Astrocyte (in vitro differentiated cells and primary cell): ENCODE measurements at regions not wholly inside any gene's neighbourhood (a gene's known extent, or its start where the extent isn't known, plus 50 kb on each side); places are given as distances from the start of the nearest gene placed in this dataset.
A peak's percentile ranks its signal among the peaks of the same experiment; 100 is the strongest.

ENCODE experiments used
- DNase-seq: peaks from one replicate; pipeline ENCODE4 v3.0.0-alpha.2; 2010; ENCODE audit warnings: low read depth
- FAIRE-seq: peaks from 2 replicates; lab custom pipeline; 2011; peaks lifted over from hg19 to GRCh38; lab: Jason Lieb, UNC
- H2AFZ ChIP-seq: 2 replicates; pipeline ENCODE4 v1.6.0; 2012; ENCODE audit warnings: low read depth, low read length, inconsistent platforms
- H3K27ac ChIP-seq: 2 replicates; pipeline ENCODE4 v1.5.1; 2011; ENCODE audit warnings: low read depth, low read length, inconsistent platforms
- H3K27me3 ChIP-seq: 2 replicates; pipeline ENCODE4 v1.6.0; 2011; ENCODE audit warnings: low read length, inconsistent platforms; ENCODE audit not compliant: insufficient read depth
- H3K36me3 ChIP-seq: 2 replicates; pipeline ENCODE4 v1.5.1; 2011; ENCODE audit warnings: low read length, inconsistent platforms; ENCODE audit not compliant: insufficient read depth
- H3K4me1 ChIP-seq: 2 replicates; pipeline ENCODE4 v1.5.1; 2011; ENCODE audit warnings: low read length, inconsistent platforms; ENCODE audit not compliant: insufficient read depth
- H3K4me2 ChIP-seq: 2 replicates; pipeline ENCODE4 v1.6.0; 2012; ENCODE audit warnings: low read length, inconsistent platforms
- H3K4me3 ChIP-seq: 2 replicates; pipeline ENCODE4 v1.5.1; 2011; ENCODE audit warnings: low read depth, mild to moderate bottlenecking, low read length, inconsistent platforms; ENCODE audit not compliant: insufficient read depth
- H3K79me2 ChIP-seq: 2 replicates; pipeline ENCODE4 v1.6.0; 2012; ENCODE audit warnings: mild to moderate bottlenecking, low read length, inconsistent platforms; ENCODE audit not compliant: insufficient read depth
- H3K9ac ChIP-seq: 2 replicates; pipeline ENCODE4 v1.6.0; 2012; ENCODE audit warnings: mild to moderate bottlenecking, low read length, inconsistent platforms
- H3K9me3 ChIP-seq: 2 replicates; pipeline ENCODE4 v1.5.1; 2012; ENCODE audit warnings: low read depth, mild to moderate bottlenecking, low read length, inconsistent platforms; ENCODE audit not compliant: insufficient read depth
- H4K20me1 ChIP-seq: 2 replicates; pipeline ENCODE4 v1.6.0; 2012; ENCODE audit warnings: low read length, inconsistent platforms; ENCODE audit not compliant: insufficient read depth
- H3K27ac Mint-ChIP-seq: one replicate; pipeline ENCODE4 v1.8.0; 2021; ENCODE audit warnings: mild to moderate bottlenecking, mixed read lengths; ENCODE audit not compliant: unreplicated experiment
- H3K27me3 Mint-ChIP-seq: one replicate; pipeline ENCODE4 v1.8.0; 2021; ENCODE audit warnings: low read depth, mixed read lengths; ENCODE audit not compliant: unreplicated experiment
- H3K36me3 Mint-ChIP-seq: one replicate; pipeline ENCODE4 v1.8.0; 2021; ENCODE audit warnings: low read depth, mixed read lengths; ENCODE audit not compliant: unreplicated experiment
- H3K4me1 Mint-ChIP-seq: one replicate; pipeline ENCODE4 v1.8.0; 2021; ENCODE audit warnings: low read depth, mixed read lengths; ENCODE audit not compliant: unreplicated experiment
- H3K4me3 Mint-ChIP-seq: one replicate; pipeline ENCODE4 v1.8.0; 2021; ENCODE audit warnings: mild to moderate bottlenecking, moderate library complexity, mixed read lengths; ENCODE audit not compliant: unreplicated experiment
- H3K9me3 Mint-ChIP-seq: one replicate; pipeline ENCODE4 v1.8.0; 2021; ENCODE audit warnings: mild to moderate bottlenecking, mixed read lengths; ENCODE audit not compliant: unreplicated experiment
- EZH2 ChIP-seq: IDR thresholded peaks from 2 replicates; pipeline ENCODE4 v1.6.1; 2012; ENCODE audit warnings: mild to moderate bottlenecking, low read length, inconsistent platforms; ENCODE audit not compliant: insufficient read depth
- TF ChIP-seq, protein P1 (sequence below): IDR thresholded peaks from 2 replicates; pipeline ENCODE4 v1.5.1; 2011; ENCODE audit warnings: low read depth, mild to moderate bottlenecking, inconsistent platforms, low read length, moderate library complexity; ENCODE audit not compliant: insufficient read depth

DNA sequence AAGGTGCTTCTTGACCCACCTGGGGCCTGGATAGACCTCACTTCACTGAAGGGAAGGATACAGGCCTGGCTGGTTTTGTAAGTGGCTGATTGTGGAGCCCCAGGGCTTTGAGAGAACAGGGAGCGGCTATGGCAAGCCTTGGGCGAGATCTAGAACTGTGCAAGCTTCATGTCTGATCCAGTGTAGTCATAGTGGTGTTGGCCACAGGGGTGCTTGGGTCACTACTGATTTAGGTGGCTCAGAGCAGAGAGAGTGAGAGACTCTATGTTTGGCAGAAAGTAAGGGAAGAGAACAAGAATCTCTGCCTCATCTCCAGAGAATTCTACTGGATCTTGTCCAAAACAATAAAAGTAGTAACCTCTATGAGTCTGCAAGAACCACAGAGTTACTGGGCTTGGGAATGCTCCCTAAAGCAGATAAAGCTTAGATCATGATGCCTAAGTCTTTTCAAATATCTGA is 394.2 kb upstream of the EPHA3 start:
- H3K36me3 ChIP-seq: no peaks in the 10 kb centered on the region
- H3K27ac ChIP-seq: peak overlapping the region; percentile 78
- no peak for FAIRE-seq
- DNase-seq: peak; percentile 90
- no peak overlapping the region for H2AFZ ChIP-seq
- H3K4me3 Mint-ChIP-seq: no peak overlapping the region
- H3K4me1 Mint-ChIP-seq: peaks cover 30% of the 10 kb centered on the region
- H3K79me2 ChIP-seq: no peaks in the 10 kb centered on the region
- no peaks in the 10 kb centered on the region for H4K20me1 ChIP-seq
- H3K4me2 ChIP-seq: no peak overlapping the region
- TF ChIP-seq, protein P1, sequence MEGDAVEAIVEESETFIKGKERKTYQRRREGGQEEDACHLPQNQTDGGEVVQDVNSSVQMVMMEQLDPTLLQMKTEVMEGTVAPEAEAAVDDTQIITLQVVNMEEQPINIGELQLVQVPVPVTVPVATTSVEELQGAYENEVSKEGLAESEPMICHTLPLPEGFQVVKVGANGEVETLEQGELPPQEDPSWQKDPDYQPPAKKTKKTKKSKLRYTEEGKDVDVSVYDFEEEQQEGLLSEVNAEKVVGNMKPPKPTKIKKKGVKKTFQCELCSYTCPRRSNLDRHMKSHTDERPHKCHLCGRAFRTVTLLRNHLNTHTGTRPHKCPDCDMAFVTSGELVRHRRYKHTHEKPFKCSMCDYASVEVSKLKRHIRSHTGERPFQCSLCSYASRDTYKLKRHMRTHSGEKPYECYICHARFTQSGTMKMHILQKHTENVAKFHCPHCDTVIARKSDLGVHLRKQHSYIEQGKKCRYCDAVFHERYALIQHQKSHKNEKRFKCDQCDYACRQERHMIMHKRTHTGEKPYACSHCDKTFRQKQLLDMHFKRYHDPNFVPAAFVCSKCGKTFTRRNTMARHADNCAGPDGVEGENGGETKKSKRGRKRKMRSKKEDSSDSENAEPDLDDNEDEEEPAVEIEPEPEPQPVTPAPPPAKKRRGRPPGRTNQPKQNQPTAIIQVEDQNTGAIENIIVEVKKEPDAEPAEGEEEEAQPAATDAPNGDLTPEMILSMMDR: no peak
- TF ChIP-seq EZH2: no peak
- no peaks in the 10 kb centered on the region for H3K4me1 ChIP-seq
- H3K9me3 ChIP-seq: no peaks in the 10 kb centered on the region
- peaks cover 4% of the 10 kb centered on the region for H3K9me3 Mint-ChIP-seq
- H3K27me3 Mint-ChIP-seq: no peaks in the 10 kb centered on the region
- peak overlapping the region; percentile 36 for H3K9ac ChIP-seq
- H3K4me3 ChIP-seq: no peak overlapping the region
- no peaks in the 10 kb centered on the region for H3K36me3 Mint-ChIP-seq
- peak overlapping the region; percentile 99 for H3K27ac Mint-ChIP-seq
- H3K27me3 ChIP-seq: no peaks in the 10 kb centered on the region

- H3K27me3 ChIP-seq: no peaks in the 10 kb centered on the region
- no peak overlapping the region for H3K27ac ChIP-seq
- no peaks in the 10 kb centered on the region for H3K4me1 ChIP-seq
- Mint-ChIP-seq H3K36me3 (no peaks in the 10 kb centered on the region), H3K27ac (no peak overlapping the region), H3K4me3 (no peak overlapping the region), H3K4me1 (no peaks in the 10 kb centered on the region), H3K9me3 (no peaks in the 10 kb centered on the region), H3K27me3 (no peaks in the 10 kb centered on the region)
- FAIRE-seq (no peak), DNase-seq (peak; percentile 24)
- no peaks in the 10 kb centered on the region for H4K20me1 ChIP-seq
- TF ChIP-seq, protein P1: no peak
- TF ChIP-seq EZH2: no peak
- no peak overlapping the region for H3K9ac ChIP-seq
- no peaks in the 10 kb centered on the region for H3K79me2 ChIP-seq
- no peaks in the 10 kb centered on the region for H3K36me3 ChIP-seq
- H3K4me3 ChIP-seq: no peak overlapping the region
- no peak overlapping the region for H3K4me2 ChIP-seq
- H3K9me3 ChIP-seq: no peaks in the 10 kb centered on the region
- no peak overlapping the region for H2AFZ ChIP-seq
Measured at GRCh38 chr3:88725440-88726165, 381.8 kb upstream of the EPHA3 start.

DNA sequence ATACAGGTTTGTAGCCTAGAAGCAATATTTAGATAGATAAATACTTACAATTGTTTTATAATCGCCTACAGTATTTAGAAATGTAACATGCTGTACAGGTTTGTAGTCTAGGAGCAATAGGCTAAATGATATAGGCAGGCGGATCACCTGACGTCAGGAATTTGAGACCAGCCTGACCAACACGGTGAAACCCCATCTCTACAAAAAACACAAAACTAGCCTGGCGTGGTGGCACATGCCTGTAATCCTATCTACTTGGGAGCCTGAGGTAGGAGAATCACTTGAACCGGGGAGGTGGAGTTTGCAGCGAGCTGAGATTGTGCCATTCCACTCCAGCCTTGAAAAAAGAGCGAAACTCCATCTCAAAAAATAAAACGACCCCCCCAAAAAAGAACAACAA is 375.2 kb upstream of the EPHA3 start:
- no peak overlapping the region for H3K27ac ChIP-seq

More for the DNA sequence above, 375.2 kb upstream of the EPHA3 start:
- DNase-seq: no peak
- H4K20me1 ChIP-seq: no peaks in the 10 kb centered on the region
- H3K36me3 ChIP-seq: no peaks in the 10 kb centered on the region
- H3K4me1 ChIP-seq: no peaks in the 10 kb centered on the region
- no peak overlapping the region for H3K4me2 ChIP-seq
- no peak overlapping the region for H3K9ac ChIP-seq
- H3K36me3 Mint-ChIP-seq: no peaks in the 10 kb centered on the region
- no peak overlapping the region for H3K4me3 ChIP-seq
- TF ChIP-seq, protein P1: no peak
- no peak for TF ChIP-seq EZH2
- no peaks in the 10 kb centered on the region for H3K79me2 ChIP-seq
- H3K27me3 ChIP-seq: no peaks in the 10 kb centered on the region
- H3K27ac Mint-ChIP-seq: no peak overlapping the region
- no peak overlapping the region for H2AFZ ChIP-seq
- H3K9me3 ChIP-seq: no peaks in the 10 kb centered on the region
- no peaks in the 10 kb centered on the region for H3K4me1 Mint-ChIP-seq
- H3K27me3 Mint-ChIP-seq: no peaks in the 10 kb centered on the region
- H3K9me3 Mint-ChIP-seq: no peaks in the 10 kb centered on the region
- FAIRE-seq: no peak
- no peak overlapping the region for H3K4me3 Mint-ChIP-seq
